ENCODE measurements at regions not wholly inside any gene's neighbourhood (a gene's known extent, or its start where the extent isn't known, plus 50 kb on each side); places are given as distances from the start of the nearest gene placed in this dataset.

DNA sequence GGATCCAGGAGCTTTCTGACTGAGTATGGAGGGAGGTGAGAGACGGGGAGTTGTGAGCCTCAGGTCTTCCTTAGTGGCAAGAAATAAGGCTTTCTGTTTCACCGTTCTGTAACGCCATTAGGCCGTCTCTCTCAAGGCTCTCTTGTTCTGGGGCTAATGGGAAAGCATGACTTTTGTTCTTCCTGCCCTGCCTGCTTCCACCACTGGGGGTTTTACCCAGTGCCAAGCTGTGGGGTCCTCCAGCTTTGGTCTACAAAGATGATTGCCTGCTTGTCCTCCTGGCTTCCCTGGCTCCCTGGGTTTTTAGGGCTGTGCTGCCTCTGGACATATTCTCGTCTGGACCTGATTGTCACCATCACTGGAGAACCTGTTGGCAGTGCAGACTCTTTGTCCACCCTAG is 74.8 kb upstream of the TINAGL1 start:
- TF ChIP-seq, protein P1, sequence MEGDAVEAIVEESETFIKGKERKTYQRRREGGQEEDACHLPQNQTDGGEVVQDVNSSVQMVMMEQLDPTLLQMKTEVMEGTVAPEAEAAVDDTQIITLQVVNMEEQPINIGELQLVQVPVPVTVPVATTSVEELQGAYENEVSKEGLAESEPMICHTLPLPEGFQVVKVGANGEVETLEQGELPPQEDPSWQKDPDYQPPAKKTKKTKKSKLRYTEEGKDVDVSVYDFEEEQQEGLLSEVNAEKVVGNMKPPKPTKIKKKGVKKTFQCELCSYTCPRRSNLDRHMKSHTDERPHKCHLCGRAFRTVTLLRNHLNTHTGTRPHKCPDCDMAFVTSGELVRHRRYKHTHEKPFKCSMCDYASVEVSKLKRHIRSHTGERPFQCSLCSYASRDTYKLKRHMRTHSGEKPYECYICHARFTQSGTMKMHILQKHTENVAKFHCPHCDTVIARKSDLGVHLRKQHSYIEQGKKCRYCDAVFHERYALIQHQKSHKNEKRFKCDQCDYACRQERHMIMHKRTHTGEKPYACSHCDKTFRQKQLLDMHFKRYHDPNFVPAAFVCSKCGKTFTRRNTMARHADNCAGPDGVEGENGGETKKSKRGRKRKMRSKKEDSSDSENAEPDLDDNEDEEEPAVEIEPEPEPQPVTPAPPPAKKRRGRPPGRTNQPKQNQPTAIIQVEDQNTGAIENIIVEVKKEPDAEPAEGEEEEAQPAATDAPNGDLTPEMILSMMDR (IDR thresholded peaks at IDR 0.05; ENCODE audit: extremely low read depth in 1 of 2, insufficient read depth in 1 of 2, low read depth in 1 of 2, low read length in 2 of 2) = no peak
- no peak for TF ChIP-seq MYC (IDR thresholded peaks at IDR 0.05; ENCODE audit: low read depth, low read length)
- TF ChIP-seq MAX (IDR thresholded peaks at IDR 0.05; ENCODE audit: insufficient read depth, insufficient read length) = no peak
- TF ChIP-seq POLR2A (IDR thresholded peaks at IDR 0.05; ENCODE audit: low read depth, low read length) = no peak
- TF ChIP-seq GATA2 (IDR thresholded peaks at IDR 0.05; ENCODE audit: insufficient read depth, insufficient read length, low read depth, low read length) = no peak
- no peak for TF ChIP-seq POLR2AphosphoS5 (IDR thresholded peaks at IDR 0.05; ENCODE audit: insufficient read depth, low read depth, low read length)
